ENCODE measurements at regions not wholly inside any gene's neighbourhood (a gene's known extent, or its start where the extent isn't known, plus 50 kb on each side); places are given as distances from the start of the nearest gene placed in this dataset.

GRCh38 chr7:115127399-115128021 lies 205.6 kb downstream of the MDFIC start:
- no peak for DNase-seq (ENCODE audit: low read depth)

GRCh38 chr7:115125750-115126149 lies 203.9 kb downstream of the MDFIC start:
- no peak for DNase-seq (ENCODE audit: low read depth)

- DNase-seq (ENCODE audit: low read depth), result no peak
Observed at GRCh38 chr7:115125312-115125711, 203.4 kb downstream of the MDFIC start.

- no peak for DNase-seq (ENCODE audit: low read depth)
Observed at GRCh38 chr7:115124409-115124939, 202.6 kb downstream of the MDFIC start.

- DNase-seq (ENCODE audit: low read depth), result no peak
Observed at GRCh38 chr7:115123441-115123840, 201.5 kb downstream of the MDFIC start.

GRCh38 chr7:115122388-115122787 lies 200.5 kb downstream of the MDFIC start:
- DNase-seq (ENCODE audit: low read depth), result no peak

GRCh38 chr7:115117748-115118147 lies 195.9 kb downstream of the MDFIC start:
- no peak for DNase-seq (ENCODE audit: low read depth)

GRCh38 chr7:115116773-115117715 lies 195.2 kb downstream of the MDFIC start:
- DNase-seq (ENCODE audit: low read depth), result no peak

- no peak for DNase-seq (ENCODE audit: low read depth)
Observed at GRCh38 chr7:115113776-115114175, 191.9 kb downstream of the MDFIC start.

- no peak for DNase-seq (ENCODE audit: low read depth)
Observed at GRCh38 chr7:115113131-115113530, 191.2 kb downstream of the MDFIC start.

GRCh38 chr7:115110523-115110922 lies 188.6 kb downstream of the MDFIC start:
- no peak for DNase-seq (ENCODE audit: low read depth)

- no peak for DNase-seq (ENCODE audit: low read depth)
Observed at GRCh38 chr7:115106316-115106715, 184.4 kb downstream of the MDFIC start.

- no peak for DNase-seq (ENCODE audit: low read depth)
Observed at GRCh38 chr7:115102738-115103137, 180.8 kb downstream of the MDFIC start.

GRCh38 chr7:115101199-115101598 lies 179.3 kb downstream of the MDFIC start:
- no peak for DNase-seq (ENCODE audit: low read depth)

- no peak for DNase-seq (ENCODE audit: low read depth)
Observed at GRCh38 chr7:115099906-115100305, 178.0 kb downstream of the MDFIC start.

- DNase-seq (ENCODE audit: low read depth), result no peak
Observed at GRCh38 chr7:115097175-115097671, 175.3 kb downstream of the MDFIC start.

- DNase-seq (ENCODE audit: low read depth), result no peak
Observed at GRCh38 chr7:115096262-115096661, 174.4 kb downstream of the MDFIC start.

- DNase-seq (ENCODE audit: low read depth), result no peak
Observed at GRCh38 chr7:115094163-115094562, 172.3 kb downstream of the MDFIC start.

- DNase-seq (ENCODE audit: low read depth), result no peak
Observed at GRCh38 chr7:115088893-115089292, 167.0 kb downstream of the MDFIC start.

- DNase-seq (ENCODE audit: low read depth), result no peak
Observed at GRCh38 chr7:115087437-115087836, 165.5 kb downstream of the MDFIC start.

- no peak for DNase-seq (ENCODE audit: low read depth)
Observed at GRCh38 chr7:115086146-115086841, 164.4 kb downstream of the MDFIC start.

- no peak for DNase-seq (ENCODE audit: low read depth)
Observed at GRCh38 chr7:115085421-115085820, 163.5 kb downstream of the MDFIC start.

Measured in forelimb muscle (tissue), 1 donor.